ENCODE measurements at regions not wholly inside any gene's neighbourhood (a gene's known extent, or its start where the extent isn't known, plus 50 kb on each side); places are given as distances from the start of the nearest gene placed in this dataset.

GRCh38 chr3:99172736-99173657, 271.5 kb upstream of the DCBLD2 start:
- peak; percentile 38 for FAIRE-seq
- no TSS peak for BruUV-seq (replicated peaks)

More at GRCh38 chr3:99172736-99173657, 271.5 kb upstream of the DCBLD2 start:
- Histone ChIP-seq H3K27ac (ENCODE audit: control insufficient read depth, insufficient read depth) (no peak overlapping the region), H4K20me1 (ENCODE audit: control insufficient read depth, insufficient read depth) (no peaks in the 10 kb centered on the region), H3K36me3 (ENCODE audit: control insufficient read depth in 2 of 2, insufficient read depth in 2 of 2, low read length in 1 of 2) (no peaks in the 10 kb centered on the region), H3K4me1 (ENCODE audit: control insufficient read depth, insufficient read depth, low read length) (no peaks in the 10 kb centered on the region), H3K27me3 (replicated peaks in 1 of 2; ENCODE audit: control insufficient read depth in 2 of 2, insufficient read depth in 2 of 2, low read length in 1 of 2) (no peaks in the 10 kb centered on the region), H3K9me3 (replicated peaks; ENCODE audit: control insufficient read depth, insufficient read depth, low read length) (no peaks in the 10 kb centered on the region), H3K79me2 (ENCODE audit: control insufficient read depth, insufficient read depth, low read length) (no peaks in the 10 kb centered on the region), H3K9ac (ENCODE audit: control insufficient read depth, insufficient read depth, low read length) (no peak overlapping the region), H3K4me2 (ENCODE audit: control insufficient read depth, insufficient read depth) (no peak overlapping the region), H3K4me3 (no peak overlapping the region), H2AFZ (ENCODE audit: control insufficient read depth, low read depth, low read length) (peak overlapping the region; percentile 63)
- in situ Hi-C loops (cut with MboI) (loop anchor here (5.0 to 10.0 kb wide), 3 partner anchors 151 to 578 kb away; partner anchors contain the start of gene CPOX), intact Hi-C loops (cut with micrococcal nuclease; ENCODE audit: unreplicated experiment) (loop anchor here (1.0 to 10.0 kb wide), 5 partner anchors 61 to 362 kb away; no protein-coding TSS in a partner anchor)
- CTCF ChIA-PET = interaction anchor here (0.6 to 4.5 kb wide), 34 partner anchors 10 to 571 kb away, joined by 3 to 67 read pairs (median 4); no protein-coding TSS in a partner anchor
- ATAC-seq = peak; percentile 88
- WGBS (ENCODE audit: insufficient coverage, insufficient replicate concordance, low lambda C conversion rate, missing lambda C conversion rate) = 16% methylated on average over 5 of the region's 5 CpGs
- RAD21 ChIA-PET (ENCODE audit: unreplicated experiment) = interaction anchor here (1.1 to 2.2 kb wide), 7 partner anchors 14 to 581 kb away, joined by 3 to 13 read pairs (median 4); no protein-coding TSS in a partner anchor
- POLR2A ChIA-PET = no interaction called here
- no peak for TF ChIP-seq TCF3 (IDR thresholded peaks at IDR 0.05; ENCODE audit: borderline replicate concordance, insufficient read depth, low read depth, low read length)
- peak; percentile 73 for TF ChIP-seq RAD21 (IDR thresholded peaks at IDR 0.05; ENCODE audit: insufficient read depth, low read depth, low read length)
- peak; percentile 52; the same call in 1 of the 2 replicates for TF ChIP-seq YY1 (IDR thresholded peaks at IDR 0.05; ENCODE audit: low read depth, low read length)
- TF ChIP-seq GABPA (IDR thresholded peaks at IDR 0.05; ENCODE audit: low read depth) = no peak
- peak; percentile 65; the same call in 1 of the 2 replicates for TF ChIP-seq SMC3 (IDR thresholded peaks at IDR 0.05; ENCODE audit: borderline replicate concordance, low read length)
- TF ChIP-seq CTCF (IDR thresholded peaks at IDR 0.05 in 2 of 3, conservative IDR thresholded peaks at IDR 0.05 in 1 of 3; ENCODE audit: control insufficient read depth in 2 of 3, extremely low read depth in 1 of 3, insufficient read depth in 1 of 3, low read depth in 3 of 3, low read length in 3 of 3) = peak; percentile 65 to 73 (median 68)
- SMC1A ChIA-PET (ENCODE audit: uncharacterized antibody, unreplicated experiment) = interaction anchor here (0.8 to 2.2 kb wide), 17 partner anchors 8 to 581 kb away, joined by 3 to 24 read pairs (median 4); no protein-coding TSS in a partner anchor
- DNase-seq (ENCODE audit: low read depth, low spot score) = peak; percentile 9
